HG03565 (cell line): ENCODE measurements at regions not wholly inside any gene's neighbourhood (a gene's known extent, or its start where the extent isn't known, plus 50 kb on each side); places are given as distances from the start of the nearest gene placed in this dataset.
"Not testable (repeated sequence)": the region's sequence is repeated elsewhere in the genome, so short reads cannot be mapped to it uniquely, and the experiment has no call there.

Experiments used
- ATAC-seq: cut with Tn5 transposase; IDR thresholded peaks from one replicate; pipeline ENCODE4 v1.9.1; 2021; ENCODE audit warnings: mild to moderate bottlenecking, moderate library complexity; ENCODE audit not compliant: unreplicated experiment

GRCh38 chr18:56489893-56490292 is 148.5 kb downstream of the TXNL1 start:
- no peak for ATAC-seq

DNA sequence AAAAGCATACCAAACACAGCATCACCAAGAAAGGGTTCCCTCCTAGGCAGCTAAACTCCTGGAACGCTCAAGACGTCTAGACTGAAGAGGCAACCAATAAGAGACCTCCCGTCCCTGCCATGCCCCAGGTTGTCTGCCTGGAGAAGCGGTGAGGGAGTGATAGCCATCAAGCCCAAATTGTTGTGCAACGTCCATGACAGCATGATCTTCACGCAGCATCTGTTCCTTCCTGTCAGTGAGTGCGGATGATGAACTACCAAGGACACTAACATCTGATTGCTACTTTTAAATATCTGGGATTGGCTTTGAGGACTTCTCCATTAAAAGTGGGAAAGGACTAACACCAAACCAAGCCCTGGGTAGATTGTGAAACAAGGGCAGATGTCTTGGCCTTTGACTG is 149.7 kb downstream of the TXNL1 start:
- ATAC-seq = no peak

- no peak for ATAC-seq
These were observed 150.6 kb downstream of the TXNL1 start for GRCh38 chr18:56487801-56488200.

- no peak for ATAC-seq
These were observed 155.0 kb downstream of the TXNL1 start for GRCh38 chr18:56483386-56483785.

- ATAC-seq = not testable (repeated sequence)
These were observed 155.6 kb downstream of the TXNL1 start for GRCh38 chr18:56482813-56483212.

GRCh38 chr18:56481751-56482150 is 156.6 kb downstream of the TXNL1 start:
- no peak for ATAC-seq

- ATAC-seq = no peak
These were observed 158.6 kb downstream of the TXNL1 start for GRCh38 chr18:56479841-56480240.

DNA sequence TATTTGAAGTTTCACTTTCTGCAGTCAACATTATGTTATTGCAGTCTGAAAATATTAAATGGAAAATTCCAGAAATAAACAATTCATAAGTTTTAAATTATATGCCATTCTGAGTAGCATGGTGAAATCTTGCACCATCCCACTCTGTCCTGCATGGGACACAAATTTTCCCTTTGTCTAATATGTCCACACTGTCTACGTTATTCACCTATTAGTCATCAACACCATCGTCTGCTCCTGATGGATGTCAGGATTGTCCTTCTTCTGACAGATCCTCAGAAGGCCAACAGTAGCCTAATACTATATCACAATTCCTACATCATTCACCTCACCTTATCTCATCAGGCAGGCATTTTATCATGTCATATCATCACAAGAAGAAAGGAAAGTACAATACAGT is 163.1 kb downstream of the TXNL1 start:
- ATAC-seq = no peak

GRCh38 chr18:56473400-56474024 is 164.9 kb downstream of the TXNL1 start:
- no peak for ATAC-seq

DNA sequence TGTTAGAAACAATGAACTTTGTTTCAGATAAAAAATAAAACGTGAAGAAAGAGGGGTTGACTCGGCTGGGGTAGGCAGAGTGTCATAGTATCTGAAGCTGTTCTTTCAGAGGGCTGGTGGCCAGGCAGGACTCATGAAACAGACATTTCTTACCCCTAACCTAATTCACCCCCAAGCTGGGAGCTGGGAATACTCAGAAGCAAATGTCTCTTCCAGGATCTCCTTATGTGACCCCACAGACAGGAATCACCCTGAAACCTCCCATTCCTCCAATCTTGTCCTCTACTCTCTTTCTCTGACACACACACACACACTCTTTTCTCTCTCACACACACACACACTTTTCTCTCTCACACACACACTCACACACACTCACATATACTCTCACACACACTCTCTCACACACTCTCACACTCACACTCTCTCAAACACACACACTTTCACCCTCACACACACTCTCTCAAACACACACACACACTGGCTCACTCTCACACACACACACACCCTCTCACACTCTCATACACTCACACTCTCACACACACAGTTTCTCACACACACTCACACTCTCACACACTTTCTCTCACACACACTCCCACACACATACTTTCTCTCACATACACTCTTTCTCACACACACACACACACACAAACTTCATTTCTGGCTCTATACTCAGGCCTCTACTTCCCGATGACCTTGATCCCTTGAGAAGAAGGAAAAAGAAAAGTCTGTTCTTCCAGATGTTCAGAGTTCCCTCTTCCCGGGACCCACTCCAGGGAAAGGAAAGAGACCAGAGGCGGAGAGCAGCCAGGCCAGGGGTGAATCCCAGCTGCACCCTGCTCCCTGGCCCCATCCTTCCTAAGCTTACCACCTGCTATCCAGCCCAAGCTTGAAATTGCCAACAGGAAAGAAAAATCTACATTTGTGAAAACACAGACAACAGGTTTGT is 167.7 kb downstream of the TXNL1 start:
- no peak for ATAC-seq

GRCh38 chr18:56469582-56469981 is 168.8 kb downstream of the TXNL1 start:
- ATAC-seq = no peak

- ATAC-seq = no peak
These were observed 170.0 kb downstream of the TXNL1 start for GRCh38 chr18:56468396-56468795.

DNA sequence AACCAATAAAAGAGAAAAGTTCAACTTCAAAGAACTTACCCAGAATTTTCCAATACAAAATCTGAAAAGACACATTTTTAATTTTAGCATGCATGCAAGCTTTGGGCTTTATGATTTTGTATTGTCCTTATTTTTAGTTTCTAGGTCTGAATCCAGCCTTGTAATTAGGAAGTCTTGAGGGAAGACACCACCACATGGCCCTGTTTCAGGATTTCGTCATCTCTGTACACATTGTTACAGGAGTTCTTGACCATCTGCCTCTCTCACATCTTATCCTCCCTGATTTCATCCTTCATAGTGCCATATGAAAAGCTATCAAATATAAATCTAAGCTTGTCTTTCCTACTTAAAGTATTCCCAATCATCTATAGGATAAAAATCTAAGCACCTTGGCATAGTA is 176.1 kb downstream of the TXNL1 start:
- no peak for ATAC-seq

DNA sequence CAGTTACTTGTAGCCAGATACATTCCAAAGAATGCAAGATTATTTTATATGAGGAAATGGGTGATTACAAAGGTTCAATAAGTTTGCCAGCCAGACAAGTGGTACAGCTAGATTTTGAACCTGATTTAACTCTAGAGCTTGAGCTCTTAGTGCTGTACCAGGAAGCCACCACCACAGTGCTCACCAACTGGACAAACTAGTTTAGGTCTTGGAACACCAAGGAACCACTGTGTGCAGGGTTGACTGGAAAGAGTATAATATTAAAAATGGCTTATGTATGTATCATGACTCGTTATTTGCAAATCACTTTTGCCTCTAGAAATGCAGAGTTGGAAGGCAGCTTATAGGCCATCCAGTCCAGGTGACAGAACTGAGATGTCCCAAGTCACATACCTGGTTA is 177.2 kb downstream of the TXNL1 start:
- no peak for ATAC-seq

DNA sequence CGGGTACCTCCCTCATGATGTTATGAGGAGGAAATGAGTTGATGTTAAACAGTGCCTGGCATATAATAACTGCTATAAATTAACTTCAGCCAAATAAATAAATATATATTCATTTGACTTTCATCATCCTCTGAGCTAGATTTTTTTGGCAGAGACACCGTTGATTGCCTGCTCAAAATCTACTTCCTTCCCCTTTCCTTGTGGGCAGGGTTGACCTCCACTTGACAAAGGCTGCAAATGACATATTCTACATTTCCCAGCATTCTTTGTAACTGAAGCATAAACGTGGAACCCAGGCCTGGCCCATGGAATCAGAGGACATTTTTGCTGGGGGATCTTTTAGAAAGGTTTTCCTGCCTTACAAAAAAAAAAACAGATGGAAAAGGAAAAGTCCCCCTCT is 177.8 kb downstream of the TXNL1 start:
- no peak for ATAC-seq

DNA sequence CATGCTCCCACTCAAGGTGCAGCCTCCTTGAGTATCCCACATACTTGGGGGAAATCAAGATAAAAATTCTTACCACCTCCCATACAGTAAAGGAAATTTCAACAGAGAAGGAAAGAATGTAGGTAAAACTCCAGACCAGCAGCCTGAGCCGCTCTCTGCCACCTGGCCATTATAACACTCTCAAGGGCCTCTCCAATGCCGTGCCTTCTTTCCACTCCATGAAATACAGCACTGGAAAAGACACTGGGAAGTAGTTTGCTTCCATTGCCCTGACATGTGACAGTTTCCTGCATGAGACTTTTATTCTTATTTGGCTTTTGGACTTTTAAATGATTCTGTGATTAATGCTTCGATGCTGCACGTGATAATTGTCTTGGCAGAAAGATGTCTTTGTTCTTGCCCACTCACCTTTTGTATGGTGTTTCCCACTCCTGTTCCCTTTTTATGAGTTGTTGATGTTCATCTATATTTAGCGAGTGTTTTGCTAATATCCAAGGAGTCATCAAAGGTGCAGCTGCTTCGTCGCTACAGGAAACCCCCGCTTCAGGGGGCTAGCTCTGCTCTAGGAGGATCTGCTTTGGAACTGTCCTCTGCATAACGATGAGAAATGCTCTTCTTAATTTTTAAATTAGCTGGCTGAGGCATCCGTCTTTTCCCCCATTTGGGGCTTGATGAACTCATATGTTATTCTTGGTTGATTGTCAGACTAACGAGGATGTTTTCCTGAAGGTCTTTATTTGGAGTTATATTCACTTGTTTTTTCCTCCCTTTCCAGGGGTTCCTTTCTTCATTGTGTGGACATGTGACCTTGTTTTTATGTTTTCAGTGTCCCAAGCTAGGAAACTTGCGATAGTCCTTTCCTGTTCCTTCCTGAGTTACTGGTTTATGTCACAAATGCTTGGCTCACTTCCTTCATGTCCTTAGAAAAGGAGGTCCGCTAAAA is 179.4 kb downstream of the TXNL1 start:
- ATAC-seq = no peak

GRCh38 chr18:56455874-56456273 is 182.5 kb downstream of the TXNL1 start:
- no peak for ATAC-seq

DNA sequence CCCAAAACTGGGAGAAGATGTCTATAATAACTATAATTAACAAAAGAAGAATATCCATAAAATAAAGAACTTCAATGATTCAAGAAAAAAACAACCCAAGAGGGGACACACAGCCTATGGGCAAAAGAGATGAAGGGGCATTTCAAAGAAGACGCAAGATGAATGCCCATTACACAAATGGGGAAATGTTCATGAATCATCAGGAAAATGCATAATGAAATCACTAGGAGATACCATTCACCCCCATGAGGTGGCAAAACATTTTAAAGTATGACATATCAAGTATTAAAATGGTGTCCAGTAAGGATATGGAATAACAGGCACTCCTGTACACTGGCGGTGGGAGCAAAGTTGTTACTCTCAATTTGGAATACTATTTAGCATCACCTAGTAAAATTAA is 183.3 kb downstream of the TXNL1 start:
- no peak for ATAC-seq

DNA sequence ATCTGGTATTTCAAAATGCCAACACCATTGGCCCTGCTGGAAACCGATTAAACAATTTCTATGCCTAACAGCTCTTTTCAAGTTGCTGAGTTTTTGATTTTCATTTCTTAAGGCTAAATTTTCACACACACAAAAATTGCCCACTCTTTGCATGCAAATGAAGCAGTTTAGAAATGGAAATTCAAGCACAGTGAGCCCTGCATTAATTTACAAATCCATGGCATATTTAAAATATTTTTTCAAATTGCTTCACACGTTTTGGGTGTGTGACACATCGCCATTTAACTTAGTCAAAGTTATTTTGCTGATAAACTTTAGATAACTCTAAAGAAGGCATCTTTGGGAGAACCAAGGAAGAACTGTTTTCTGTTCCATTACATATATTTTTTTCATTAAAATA is 184.8 kb downstream of the TXNL1 start:
- no peak for ATAC-seq

GRCh38 chr18:56451188-56451587 is 187.2 kb downstream of the TXNL1 start:
- no peak for ATAC-seq

GRCh38 chr18:56448751-56449150 is 189.6 kb downstream of the TXNL1 start:
- no peak for ATAC-seq
